ENCODE measurements at regions not wholly inside any gene's neighbourhood (a gene's known extent, or its start where the extent isn't known, plus 50 kb on each side); places are given as distances from the start of the nearest gene placed in this dataset.
A peak's percentile ranks its signal among the peaks of the same experiment; 100 is the strongest.

DNA sequence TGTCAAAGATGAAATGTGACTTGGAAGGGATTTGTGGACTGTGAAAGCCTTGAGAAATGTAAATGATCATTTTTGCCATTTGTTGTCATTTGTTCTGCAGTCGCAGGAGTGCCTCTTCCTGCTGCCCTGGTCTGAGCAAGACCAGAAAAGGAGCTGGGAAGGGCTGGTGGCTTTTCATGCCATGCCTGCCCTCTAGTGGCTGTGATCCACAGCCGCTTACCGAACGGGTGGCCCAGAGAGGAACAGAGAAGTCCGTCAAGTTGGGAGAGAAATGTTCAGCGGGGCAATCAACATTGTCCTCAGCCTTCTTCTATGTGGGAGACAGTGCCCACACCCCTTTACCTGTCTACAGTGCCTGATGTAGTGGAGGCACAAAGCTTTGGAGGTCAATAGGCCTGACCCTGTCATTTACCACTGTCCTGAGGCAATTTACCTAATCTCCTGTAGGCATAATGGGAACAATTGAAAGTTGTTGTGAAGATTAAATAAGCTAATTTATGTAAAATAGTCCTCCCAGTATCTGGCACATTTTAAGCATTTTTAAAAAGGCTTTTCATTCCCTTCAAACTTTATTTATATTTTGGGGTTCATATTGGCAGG, 224.5 kb downstream of the B3GLCT start:
- Histone ChIP-seq H3K9ac (ENCODE audit: low read depth in 2 of 2, low read length in 2 of 2) (no peak overlapping the region), H3K36me3 (no peaks in the 10 kb centered on the region), H3K9me3 (no peaks in the 10 kb centered on the region), H3K4me3 (no peak overlapping the region), H3K4me1 (no peaks in the 10 kb centered on the region), H3K27me3 (no peaks in the 10 kb centered on the region), H3K27ac (no peak overlapping the region)
- intact Hi-C loops (cut with DNase I) = loop anchor here (2.0 kb wide), 1 partner anchor 189 kb away; no protein-coding TSS in a partner anchor
- TF ChIP-seq, protein P1, sequence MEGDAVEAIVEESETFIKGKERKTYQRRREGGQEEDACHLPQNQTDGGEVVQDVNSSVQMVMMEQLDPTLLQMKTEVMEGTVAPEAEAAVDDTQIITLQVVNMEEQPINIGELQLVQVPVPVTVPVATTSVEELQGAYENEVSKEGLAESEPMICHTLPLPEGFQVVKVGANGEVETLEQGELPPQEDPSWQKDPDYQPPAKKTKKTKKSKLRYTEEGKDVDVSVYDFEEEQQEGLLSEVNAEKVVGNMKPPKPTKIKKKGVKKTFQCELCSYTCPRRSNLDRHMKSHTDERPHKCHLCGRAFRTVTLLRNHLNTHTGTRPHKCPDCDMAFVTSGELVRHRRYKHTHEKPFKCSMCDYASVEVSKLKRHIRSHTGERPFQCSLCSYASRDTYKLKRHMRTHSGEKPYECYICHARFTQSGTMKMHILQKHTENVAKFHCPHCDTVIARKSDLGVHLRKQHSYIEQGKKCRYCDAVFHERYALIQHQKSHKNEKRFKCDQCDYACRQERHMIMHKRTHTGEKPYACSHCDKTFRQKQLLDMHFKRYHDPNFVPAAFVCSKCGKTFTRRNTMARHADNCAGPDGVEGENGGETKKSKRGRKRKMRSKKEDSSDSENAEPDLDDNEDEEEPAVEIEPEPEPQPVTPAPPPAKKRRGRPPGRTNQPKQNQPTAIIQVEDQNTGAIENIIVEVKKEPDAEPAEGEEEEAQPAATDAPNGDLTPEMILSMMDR (IDR thresholded peaks at IDR 0.05) = peak; percentile 90
- DNase-seq = peak; percentile 74

DNA sequence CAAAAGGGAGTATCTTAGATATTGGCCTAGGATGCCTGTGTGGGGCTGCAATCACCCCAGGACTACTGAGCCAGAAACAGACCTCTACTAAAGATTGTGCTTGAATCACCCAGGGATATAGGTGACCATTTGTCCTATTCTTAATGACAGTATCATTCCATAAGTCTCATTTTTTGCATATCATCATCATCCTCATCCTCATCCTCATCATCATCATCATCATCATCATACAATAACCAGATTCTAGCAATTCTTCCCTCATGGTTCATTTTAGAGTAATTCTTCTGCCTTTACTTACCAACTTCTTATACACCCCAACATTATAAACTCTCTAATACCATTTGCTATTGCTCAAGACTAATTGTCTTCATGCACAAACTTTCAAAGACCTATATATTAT, 226.6 kb downstream of the B3GLCT start:
- intact Hi-C loops (cut with DNase I) = no loop called here

DNA sequence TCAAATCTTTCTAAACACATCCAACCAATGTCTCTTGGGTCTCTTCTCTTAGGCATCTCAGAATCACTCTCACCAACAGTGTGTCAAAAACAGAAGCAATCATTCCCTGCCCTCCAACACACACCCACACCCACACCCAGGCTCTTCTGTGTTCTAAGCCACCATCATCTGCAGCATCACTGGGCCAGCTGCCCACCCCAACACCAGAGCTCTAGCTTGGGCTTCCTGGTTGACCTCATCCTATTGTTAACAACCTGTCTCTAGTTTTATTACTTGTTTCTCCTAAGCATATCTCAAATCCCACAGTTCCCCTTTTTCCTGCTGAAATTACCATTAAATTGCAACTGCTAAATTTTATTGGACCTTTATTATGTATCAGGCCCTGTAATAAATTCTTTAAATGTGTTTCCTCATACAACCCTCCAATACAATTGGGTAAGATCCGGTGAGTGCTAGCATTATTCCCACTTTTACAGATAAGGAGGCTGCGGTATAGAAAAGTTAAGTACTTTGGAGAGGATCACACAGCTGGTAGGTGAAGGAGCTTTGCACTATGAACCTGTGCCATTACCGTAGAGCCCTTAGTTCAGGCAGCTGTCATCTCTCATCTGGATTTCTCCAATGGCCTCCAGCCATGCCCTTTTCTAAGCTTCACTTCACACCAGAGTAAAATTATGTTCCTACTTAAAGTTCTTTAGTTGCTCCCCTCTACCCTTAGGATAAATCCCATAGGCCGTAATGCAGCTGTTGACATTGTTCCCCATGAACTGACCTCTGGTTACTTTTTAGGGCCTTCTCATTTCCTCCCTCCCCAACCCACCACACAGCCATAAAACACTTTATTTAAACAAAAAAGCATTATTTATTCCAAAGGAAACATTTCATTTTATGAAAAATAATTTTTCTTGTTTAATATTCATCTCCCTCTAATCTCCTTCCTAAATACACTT, 227.7 kb downstream of the B3GLCT start:
- Histone ChIP-seq H3K27ac (no peak overlapping the region), H3K36me3 (no peaks in the 10 kb centered on the region), H3K4me3 (no peak overlapping the region), H3K9me3 (no peaks in the 10 kb centered on the region), H3K9ac (ENCODE audit: low read depth in 2 of 2, low read length in 2 of 2) (no peak overlapping the region), H3K4me1 (no peaks in the 10 kb centered on the region), H3K27me3 (no peaks in the 10 kb centered on the region)
- intact Hi-C loops (cut with DNase I) = no loop called here
- TF ChIP-seq, protein P1 (IDR thresholded peaks at IDR 0.05) = no peak
- no peak for DNase-seq

More for the DNA sequence above, 226.6 kb downstream of the B3GLCT start:
- no peak for DNase-seq
- TF ChIP-seq, protein P1 (IDR thresholded peaks at IDR 0.05) = no peak
- Histone ChIP-seq H3K36me3 (no peaks in the 10 kb centered on the region), H3K4me3 (no peak overlapping the region), H3K4me1 (no peaks in the 10 kb centered on the region), H3K9me3 (no peaks in the 10 kb centered on the region), H3K27me3 (no peaks in the 10 kb centered on the region), H3K9ac (ENCODE audit: low read depth in 2 of 2, low read length in 2 of 2) (no peak overlapping the region), H3K27ac (no peak overlapping the region)

DNA sequence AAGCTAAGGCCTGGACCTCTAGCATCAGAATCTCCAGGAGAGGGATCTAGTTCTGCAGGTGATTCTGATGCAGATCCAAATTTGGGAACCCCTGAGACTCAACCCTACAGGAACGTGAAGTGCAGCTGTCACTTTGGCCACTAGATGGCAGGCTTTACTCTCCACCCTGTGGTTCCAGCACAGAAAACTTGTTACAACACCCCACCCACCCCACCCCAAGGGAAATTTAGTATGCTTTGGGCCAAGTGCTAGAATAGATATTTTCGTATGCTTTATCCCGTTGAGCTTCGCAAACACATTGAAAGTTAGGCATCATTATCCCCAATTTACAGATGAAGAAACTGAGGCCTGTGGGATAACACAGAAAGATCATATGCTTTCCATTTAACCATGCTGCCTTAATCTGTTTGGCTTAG, 232.0 kb downstream of the B3GLCT start:
- intact Hi-C loops (cut with DNase I) = no loop called here
- Histone ChIP-seq H3K27me3 (no peaks in the 10 kb centered on the region), H3K9ac (ENCODE audit: low read depth in 2 of 2, low read length in 2 of 2) (no peak overlapping the region), H3K9me3 (no peaks in the 10 kb centered on the region), H3K36me3 (no peaks in the 10 kb centered on the region), H3K4me3 (no peak overlapping the region), H3K4me1 (no peaks in the 10 kb centered on the region), H3K27ac (no peak overlapping the region)
- TF ChIP-seq, protein P1 (IDR thresholded peaks at IDR 0.05) = peak; percentile 83
- peak; percentile 46 for DNase-seq

DNA sequence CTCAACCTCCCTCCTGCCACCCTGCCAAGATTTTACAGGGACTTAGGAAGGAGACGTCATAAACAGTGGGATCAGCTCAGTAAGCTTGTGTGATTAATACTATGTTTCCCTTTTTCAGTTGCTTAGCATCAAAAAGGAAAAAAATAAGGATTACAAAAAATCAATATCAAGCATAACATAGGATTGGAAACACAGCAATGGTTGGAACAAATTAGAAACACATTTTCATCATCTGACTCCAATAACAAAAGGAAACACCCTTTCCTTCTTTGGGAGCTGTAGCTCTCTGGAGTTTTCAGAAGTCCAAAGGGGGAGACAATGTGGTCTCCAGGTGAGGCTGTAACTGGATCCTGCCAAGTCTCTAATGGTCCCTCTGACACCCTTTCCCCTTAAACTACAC, 233.4 kb downstream of the B3GLCT start:
- TF ChIP-seq, protein P1 (IDR thresholded peaks at IDR 0.05) = no peak
- intact Hi-C loops (cut with DNase I) = no loop called here
- no peaks in the 10 kb centered on the region for H3K36me3 ChIP-seq
- no peak for DNase-seq
- H3K27ac ChIP-seq = no peak overlapping the region
- no peaks in the 10 kb centered on the region for H3K4me1 ChIP-seq
- no peak overlapping the region for H3K4me3 ChIP-seq
- no peak overlapping the region for H3K9ac ChIP-seq (ENCODE audit: low read depth in 2 of 2, low read length in 2 of 2)
- no peaks in the 10 kb centered on the region for H3K9me3 ChIP-seq
- no peaks in the 10 kb centered on the region for H3K27me3 ChIP-seq

Measured in colonic mucosa (tissue), 4 donors.